GM19238 (cell line): ENCODE measurements at regions not wholly inside any gene's neighbourhood (a gene's known extent, or its start where the extent isn't known, plus 50 kb on each side); places are given as distances from the start of the nearest gene placed in this dataset.

ENCODE experiments used
- DNase-seq: peaks from one replicate; pipeline ENCODE4 v3.0.0; 2011; ENCODE audit warnings: low spot score; ENCODE audit not compliant: insufficient read length

- DNase-seq, result no peak
Measured at GRCh38 chr10:125457406-125457805, 225.6 kb downstream of the TEX36 start.

GRCh38 chr10:125455855-125456254 lies 227.1 kb downstream of the TEX36 start:
- DNase-seq, result no peak

DNA sequence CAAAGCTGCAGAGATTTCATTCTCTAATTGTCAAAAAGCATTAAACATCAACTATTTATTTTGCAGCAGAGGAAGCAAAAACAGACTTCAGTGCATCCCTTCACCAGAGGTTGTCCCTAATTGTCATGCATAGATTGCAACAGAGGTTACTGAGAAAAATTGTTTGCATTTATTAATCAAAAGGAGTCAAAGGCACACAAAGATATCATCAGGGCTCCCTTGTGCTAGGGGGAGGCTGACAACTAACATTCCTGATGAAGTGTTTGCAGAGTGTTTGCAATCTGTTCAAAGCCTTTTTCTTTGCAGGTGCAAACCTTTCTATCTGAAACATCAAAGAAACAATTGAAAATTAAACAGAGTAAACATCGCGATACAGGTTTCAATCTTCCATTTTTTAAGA lies 227.5 kb downstream of the TEX36 start:
- DNase-seq, result no peak

DNA sequence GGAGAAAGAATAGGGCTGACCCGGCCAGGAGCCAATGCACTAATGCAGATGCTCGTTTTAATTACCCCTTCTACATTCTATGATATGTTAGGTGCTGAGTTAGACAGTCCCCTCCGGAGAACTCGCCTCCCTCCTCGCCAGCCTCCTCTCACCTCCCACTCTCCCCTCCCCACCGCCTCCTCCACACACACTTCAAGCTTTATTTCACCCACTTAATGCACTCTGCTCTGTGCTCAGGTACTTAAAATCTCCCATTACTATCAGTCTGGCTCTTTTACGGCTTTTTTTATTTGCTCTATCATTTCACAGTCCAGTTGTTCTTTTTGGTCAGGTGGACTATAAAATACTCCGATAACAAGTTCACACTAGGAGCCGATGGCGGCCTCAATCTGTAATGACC lies 231.6 kb downstream of the TEX36 start:
- no peak for DNase-seq

- DNase-seq, result no peak
Measured at GRCh38 chr10:125450218-125450617, 232.7 kb downstream of the TEX36 start.

- DNase-seq, result no peak
Measured at GRCh38 chr10:125449571-125449970, 233.4 kb downstream of the TEX36 start.

DNA sequence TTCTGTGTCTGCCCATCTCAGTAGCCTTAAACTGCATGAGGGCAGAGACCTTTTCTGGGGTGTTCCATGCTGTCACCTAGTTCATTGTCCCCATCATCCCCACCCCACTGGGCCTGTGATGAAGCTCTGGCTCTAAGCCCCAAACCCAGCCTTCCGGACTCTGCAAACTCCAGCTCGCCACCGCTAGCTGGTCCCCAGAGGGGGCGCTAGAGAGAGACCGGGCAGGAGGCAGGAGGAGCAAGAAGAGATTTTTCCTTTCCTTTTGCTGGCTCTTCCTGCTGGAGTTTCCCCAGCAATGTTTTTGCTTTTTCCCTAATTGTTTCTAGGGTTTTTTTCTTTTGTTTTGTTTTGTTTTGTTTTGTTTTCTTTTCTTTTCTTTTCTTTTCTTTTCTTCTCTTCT lies 234.4 kb downstream of the TEX36 start:
- peak; percentile 3 for DNase-seq

DNA sequence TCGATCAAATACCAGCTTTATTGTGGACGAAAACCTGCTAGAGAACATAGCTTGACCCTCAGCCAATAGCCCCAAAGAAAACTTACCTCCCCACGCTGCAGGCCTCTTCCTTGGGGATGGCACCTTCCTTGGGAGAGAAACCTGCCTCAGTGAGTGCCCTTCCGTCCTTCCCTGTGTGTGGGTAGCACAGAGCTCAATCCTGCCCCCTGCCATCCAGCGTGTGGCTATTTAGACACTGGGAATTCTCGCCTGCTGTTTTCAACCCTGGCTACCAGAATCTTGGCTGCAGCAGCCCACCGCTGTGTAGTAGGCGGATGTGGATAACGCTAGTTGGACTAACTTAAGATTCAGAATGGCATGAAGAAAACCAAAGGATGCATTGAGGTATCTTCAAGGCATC lies 238.2 kb downstream of the TEX36 start:
- DNase-seq, result no peak

- no peak for DNase-seq
Measured at GRCh38 chr10:125442856-125443540, 240.0 kb downstream of the TEX36 start.

- no peak for DNase-seq
Measured at GRCh38 chr10:125441151-125441550, 241.8 kb downstream of the TEX36 start.

DNA sequence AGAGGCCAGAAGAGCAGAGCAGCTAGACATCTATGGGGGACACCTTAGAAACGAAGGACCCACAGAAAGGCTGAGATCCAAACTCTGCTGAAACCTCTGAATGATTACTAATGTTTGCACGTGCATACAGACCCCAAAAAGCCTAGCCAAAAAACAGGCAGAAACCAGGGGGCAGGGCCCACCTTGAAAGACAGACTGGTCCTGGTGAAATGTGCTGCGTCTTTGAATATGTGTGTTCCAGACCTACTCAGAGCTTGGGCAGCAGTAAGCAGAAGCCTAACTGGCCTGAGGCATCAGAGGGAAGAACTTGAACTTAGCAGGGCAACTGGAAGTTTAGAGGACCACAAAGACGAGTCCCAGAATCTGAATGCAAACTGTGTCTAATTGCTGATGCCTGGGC lies 251.8 kb downstream of the TEX36 start:
- no peak for DNase-seq

GRCh38 chr10:125428054-125428453 lies 254.9 kb downstream of the TEX36 start:
- DNase-seq, result no peak

DNA sequence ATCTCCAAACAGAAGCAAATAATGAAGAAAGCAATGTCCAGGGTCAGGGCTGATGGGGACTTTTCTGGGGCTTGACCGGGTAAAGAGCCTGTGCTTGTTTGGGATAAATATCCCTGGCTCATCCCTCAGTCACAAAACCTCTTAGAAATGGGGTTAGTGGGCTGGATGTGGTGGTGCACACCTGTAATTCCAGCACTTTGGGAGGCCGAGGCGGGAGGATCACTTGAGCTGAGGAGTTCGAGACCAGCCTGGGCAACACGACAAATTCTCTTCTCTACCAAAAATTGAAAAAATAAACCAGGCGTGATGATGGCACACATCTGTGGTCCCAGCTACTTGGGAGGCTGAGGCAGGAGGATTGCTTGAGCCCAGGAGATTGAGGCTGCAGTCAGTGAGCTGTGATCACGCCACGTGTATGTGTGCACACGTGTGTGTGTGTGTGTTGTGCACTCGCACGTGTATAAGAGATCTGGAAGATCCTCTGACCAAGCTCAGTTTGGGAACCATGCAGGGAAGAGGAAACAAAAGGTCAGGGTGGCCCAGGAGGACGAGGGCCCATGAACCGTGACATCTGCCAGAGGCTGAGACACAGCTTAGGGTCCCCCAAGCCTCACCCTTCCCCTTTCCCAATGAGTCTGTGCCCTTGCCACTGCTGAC lies 258.6 kb downstream of the TEX36 start:
- no peak for DNase-seq

GRCh38 chr10:125423569-125423968 lies 259.4 kb downstream of the TEX36 start:
- DNase-seq, result no peak

DNA sequence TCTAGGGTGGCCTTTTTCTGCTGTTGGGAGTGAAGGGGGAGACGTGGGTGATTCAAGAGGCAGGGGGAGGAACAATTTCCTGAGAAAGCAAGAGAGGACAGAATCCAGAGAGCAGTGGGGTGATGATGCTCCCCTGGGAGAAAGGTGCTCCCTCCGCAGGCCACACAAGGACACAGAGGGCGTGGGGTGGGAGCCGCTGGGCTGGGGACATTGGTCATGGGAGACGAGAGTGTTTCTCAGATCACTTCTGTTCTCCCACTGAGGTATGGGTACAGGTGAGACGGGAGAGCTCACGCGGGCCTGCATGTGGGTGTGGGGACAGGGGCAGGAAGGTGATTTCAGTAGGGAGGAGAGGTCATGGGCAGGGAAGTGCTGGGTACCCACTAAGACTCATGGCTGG lies 259.5 kb upstream of the CTBP2 start:
- DNase-seq, result no peak

DNA sequence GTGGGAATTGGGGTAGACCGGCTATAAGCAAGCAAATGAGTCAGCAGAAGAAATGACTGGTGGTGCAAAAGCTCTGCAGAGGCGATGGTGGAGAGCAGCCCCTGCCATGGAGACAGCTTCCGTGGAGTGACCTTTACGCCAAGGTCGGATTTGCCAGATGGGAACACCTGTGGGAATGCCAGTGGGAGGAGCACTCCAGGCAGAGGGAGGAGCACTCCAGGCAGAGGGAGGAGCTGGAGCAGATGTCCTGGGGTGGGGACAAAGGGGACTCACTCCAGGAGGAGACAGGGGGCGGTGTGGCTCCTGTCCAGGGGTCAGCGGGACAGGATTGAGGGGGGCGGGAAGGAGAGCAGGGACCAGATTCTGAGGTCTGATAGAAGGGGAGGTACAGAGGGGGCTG lies 258.8 kb upstream of the CTBP2 start:
- no peak for DNase-seq

- DNase-seq, result no peak
Measured at GRCh38 chr10:125417605-125418004, 257.2 kb upstream of the CTBP2 start.

GRCh38 chr10:125415964-125416363 lies 255.6 kb upstream of the CTBP2 start:
- no peak for DNase-seq

DNA sequence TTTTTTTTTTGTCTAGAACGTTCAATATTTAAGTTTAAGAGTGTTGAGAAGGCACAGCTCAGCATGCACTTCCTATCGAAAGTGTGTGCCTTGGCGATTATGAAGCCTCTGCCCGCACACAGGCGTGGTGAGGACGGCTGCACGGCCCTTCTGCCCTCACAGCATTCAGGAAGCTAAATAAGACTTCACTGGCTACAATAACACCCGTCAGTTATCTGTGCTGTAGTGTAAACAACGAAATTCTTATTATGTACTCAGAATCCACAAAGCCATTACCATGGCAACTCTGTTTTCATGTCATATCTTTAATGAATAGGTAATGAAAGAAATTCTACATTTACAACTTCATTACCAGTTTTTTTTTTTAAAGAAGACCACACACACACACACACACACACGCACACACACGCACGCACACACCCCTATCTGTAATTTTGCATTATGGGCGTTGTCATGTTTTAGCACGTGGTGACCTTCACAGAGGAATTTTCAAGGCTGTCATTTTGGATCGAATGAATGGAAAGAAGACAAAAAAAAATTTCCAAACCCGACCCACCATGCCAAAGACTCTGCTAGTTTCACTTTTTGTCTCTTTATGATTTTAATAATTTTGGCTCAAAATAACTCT lies 254.8 kb upstream of the CTBP2 start:
- no peak for DNase-seq

DNA sequence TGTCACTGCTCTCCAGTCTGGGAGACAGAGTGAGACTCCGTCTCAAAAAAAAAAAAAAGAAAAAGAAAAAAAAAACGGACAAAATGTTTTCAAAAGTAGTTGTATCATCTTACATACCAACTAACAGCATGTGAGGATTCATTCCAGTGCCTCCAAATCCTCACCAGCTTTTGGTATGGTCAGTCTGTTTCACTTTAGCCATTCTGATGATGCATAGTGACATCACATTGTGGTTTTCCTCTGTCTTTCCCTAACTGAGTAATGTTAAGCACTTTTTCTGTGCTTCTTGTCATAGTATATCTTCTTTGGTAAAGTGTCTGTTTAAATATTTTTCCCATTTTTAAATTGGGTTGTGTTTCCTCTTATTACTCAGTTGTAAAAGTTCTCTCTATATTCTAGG lies 251.4 kb upstream of the CTBP2 start:
- no peak for DNase-seq

DNA sequence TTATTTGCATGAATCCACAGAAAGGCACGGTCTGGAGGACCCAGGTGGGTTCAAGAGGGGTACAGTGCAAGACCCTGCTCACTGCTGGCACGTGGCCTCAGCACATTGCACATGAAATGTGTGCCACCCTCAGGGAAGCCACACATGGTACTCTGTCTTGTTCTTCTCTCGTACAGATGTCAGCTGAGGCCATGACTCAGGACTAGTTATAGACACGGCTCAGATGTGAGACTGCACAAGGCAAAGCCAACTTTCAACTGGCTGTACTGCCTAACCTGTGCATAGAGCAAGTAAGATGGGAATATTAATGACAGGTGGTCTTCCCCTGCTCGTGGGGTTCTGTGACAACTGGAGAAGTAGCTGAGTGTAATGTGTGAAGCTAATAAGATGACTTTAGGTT lies 249.4 kb upstream of the CTBP2 start:
- DNase-seq, result no peak

GRCh38 chr10:125407557-125407956 lies 247.2 kb upstream of the CTBP2 start:
- no peak for DNase-seq

- no peak for DNase-seq
Measured at GRCh38 chr10:125407000-125407502, 246.7 kb upstream of the CTBP2 start.
